HG03139 (cell line): ENCODE measurements at regions not wholly inside any gene's neighbourhood (a gene's known extent, or its start where the extent isn't known, plus 50 kb on each side); places are given as distances from the start of the nearest gene placed in this dataset.

Experiments
- ATAC-seq: cut with Tn5 transposase; IDR thresholded peaks from one replicate; pipeline ENCODE4 v1.9.1; 2021; ENCODE audit not compliant: unreplicated experiment

DNA sequence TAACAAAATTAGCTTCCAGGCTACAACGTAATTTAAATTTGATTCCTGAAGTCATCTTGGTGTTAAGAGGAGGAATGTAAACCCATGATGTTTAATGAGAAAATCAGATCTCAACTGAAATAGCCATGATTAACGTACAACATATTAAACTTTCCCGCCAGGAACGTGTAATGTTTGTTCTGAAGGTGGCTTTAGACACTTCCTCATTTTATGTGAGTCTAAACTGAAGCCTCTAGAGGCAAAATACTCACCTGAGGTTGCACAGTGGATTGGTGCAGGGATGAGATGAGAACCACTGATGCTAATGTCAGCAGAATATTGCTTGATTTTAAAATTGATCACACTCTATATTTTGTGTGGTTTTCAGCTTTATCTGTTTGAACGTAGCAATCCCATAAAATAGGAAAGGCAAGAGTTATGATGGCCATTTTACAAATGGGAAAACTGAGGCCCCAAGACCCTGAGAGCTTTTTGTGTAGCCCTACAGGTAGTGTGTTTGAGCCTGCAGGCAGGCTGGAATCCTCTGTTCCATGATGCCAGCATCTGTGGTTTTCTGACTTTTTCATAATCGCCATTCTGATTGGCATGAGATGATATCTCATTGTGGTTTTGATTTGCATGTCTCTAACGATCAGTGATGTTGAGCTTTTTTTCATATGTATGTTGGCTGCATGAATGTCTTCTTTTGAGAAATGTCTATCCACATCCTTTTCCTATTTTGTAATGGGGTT is 243.7 kb upstream of the BMPER start:
- no peak for ATAC-seq

DNA sequence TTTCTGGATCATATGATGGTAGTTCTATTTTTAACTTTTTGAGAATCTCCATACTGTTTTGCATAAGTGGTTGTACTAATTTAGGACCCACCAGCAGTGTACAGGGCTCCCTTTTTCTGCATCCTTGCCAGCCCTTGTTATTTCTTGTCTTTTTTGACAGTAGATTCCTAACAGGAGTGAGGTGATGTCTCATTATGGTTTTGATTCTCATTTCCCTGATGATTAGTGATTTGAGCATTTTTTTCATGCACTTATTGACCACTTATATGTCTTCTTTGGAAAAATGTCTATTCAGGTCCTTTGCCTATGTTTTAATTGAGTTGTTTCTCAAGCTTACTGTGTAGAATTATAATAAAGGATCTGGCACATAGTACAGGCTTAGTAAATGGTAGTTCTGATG is 238.8 kb upstream of the BMPER start:
- ATAC-seq, result no peak

DNA sequence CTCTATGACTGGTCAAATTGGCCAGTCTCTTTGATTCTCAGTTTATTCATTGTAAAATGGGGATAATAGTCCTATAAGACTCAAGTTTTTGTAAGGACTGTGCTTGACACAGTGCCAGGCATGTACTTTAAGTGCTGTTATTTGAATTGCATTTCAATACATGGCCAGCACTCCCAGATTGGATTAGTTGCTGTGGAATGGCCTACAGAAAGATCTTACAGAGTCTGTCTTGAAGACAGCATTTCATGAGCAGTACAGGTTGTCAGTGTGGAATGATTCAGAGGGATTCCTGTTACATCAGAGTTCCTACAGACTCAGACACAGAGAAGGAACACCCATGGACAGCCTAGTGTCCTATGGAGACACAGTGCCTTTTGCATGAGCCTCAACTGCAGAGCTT is 238.1 kb upstream of the BMPER start:
- ATAC-seq, result no peak

DNA sequence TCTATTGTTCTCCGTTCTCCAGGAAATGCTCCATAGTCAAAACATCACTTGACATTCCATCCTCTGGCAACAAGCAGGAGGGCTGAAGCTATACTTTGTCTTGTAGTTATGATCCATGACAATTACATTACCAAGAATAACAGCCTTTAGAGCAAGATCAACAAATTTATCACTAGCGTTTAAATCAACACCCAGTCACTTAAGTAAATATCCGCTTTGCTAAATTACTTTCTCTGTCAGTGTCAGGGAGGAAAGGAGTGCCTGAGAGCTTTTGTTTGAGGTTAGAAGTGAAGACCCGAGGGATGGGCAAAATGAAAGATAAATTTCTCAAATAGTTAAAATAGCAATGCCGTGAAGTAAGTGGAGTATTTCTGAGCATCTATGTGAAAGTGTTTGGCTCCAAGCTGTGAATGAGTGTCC is 236.1 kb upstream of the BMPER start:
- no peak for ATAC-seq

DNA sequence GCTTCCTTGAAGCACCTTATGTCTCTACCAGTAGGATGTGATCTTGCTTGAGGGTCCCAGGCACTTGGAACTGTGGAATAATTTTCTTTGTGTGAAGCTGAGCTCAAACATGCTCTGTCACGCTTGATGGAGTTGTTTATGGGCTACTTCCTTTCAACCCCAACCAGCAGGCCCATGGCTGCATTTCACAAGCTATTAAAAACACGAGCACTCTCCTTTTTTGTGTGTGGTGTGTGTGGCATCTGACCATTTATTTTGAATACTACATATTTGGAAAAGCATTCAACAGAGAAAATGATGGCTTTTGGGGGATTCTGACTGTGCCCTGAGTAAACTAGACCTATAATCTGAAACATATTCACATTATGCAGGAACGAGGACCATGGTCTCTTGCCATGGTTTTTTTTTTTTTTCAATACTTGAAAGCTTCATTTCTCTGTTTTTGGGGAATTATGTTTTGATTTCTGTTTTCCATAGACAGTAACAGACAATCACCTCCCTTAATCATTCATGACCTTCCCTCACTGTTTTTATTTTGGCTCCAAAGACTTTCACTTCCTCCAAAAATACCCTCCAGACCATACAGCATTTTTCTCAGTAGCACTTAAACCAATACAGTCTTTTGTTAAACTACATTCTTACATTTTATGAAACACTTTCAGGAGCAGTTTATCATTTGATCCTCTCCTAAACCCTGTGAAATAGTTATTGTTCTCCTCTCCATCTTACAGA is 233.6 kb upstream of the BMPER start:
- peak; percentile 52 for ATAC-seq

DNA sequence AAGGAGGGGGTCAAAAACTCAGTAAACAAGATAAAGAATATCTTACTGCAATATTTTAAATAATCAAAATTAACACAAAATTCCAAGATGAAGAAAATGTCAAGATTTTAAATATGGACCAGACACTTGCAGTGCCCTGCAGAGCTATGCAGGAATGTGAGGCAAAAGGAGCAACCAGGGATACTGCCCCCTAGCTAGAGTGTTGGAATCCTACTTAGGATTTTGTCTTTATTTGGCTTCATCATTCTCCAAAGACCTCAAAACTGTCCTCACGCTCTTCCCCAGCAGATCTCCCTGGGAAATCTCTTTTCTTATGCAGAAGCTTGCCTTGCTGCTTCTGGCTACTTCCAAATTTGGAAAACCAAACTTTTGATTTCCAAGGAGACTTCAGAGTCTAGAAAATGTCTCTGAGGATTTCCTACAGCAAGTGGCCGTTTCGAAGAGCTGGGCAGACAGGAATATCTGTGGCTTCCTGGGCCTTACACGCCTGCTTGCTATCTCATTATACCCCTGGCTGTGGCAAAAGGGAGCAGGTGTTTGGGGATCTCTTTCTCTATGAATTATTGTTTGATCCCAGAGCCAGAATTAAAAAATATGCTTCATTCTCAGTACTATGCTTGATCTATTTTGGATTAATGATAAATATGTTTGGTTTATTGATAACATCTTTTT is 232.2 kb upstream of the BMPER start:
- no peak for ATAC-seq

DNA sequence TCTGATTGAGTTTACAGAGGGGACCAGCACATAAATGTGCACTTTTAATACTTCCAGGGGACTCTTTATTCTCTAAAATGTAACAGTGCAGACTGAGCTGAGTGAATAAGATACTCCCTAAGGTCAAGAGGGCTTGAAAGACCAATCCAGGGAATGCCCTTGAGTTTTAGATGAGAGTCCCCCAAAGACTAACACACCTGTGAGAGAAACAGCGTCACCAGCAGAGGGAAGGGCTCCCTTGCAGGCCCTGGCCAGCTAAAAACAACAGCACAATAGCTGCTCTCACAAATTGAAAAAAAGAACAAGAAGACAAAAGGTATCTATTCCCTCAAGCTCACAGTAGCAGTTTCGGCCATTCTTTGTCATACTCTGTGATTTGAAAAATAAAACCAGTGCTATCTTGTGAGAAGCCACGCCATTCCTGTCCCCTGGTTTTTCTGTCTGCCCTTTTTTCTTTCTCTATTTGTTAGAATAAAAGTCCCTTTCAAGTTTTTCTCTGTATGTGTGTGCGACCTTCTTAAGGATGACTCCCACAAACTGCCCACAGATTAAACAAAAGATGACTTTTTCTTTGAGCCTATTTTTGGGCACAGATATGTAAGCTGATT is 230.4 kb upstream of the BMPER start:
- no peak for ATAC-seq

DNA sequence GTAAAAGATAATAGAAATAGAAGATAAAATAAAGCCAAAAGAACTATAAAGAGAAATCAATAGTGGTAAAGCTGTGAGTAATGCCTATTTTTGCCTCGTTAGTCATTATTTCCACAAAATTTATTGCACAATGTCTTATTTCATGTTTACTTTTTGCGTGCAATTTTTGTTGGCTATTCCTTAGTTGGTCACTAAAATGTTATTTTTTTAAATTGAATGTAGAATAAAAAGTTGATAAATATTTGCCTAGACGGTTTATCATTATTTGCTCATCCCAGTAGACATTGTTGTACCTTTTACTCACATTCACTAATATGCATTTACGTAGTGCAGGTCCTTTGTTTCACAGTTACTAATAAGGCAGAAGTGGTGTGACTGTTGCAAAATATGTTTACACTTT is 227.8 kb upstream of the BMPER start:
- no peak for ATAC-seq

DNA sequence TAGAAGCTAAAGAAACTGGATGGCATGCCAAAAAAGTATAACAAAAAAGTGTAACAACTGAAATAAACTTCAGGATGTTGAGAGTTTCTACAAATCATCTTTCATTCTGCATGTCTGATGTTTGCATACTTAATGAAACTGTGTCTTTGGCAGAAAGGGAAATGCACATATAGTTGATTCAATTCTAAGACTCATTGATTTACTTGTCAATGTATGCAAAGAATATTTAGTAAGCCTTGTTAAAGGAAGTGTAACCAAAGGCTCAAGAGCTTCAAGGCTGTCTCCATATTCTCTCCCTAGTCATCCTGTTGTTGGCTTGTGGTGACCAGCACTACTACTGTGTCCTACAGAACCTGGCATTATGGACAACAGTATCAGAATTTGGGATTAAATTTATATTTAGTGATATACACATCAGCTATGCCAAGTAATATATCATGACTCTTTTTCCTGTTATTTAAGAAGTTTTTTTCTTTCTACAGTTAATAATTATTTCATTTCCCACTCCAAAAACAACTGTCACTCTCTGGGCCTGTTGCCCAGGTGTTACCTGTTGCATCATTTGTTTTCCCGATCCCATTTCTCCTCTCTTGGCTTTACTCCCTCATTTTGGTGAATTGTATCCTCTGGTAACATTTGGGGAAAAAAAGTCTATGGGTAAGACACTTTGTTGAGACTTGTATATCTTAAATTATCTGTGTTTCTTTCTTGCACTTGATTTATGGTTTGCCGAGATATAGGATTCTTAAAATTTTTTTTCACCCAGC is 226.6 kb upstream of the BMPER start:
- ATAC-seq, result no peak

DNA sequence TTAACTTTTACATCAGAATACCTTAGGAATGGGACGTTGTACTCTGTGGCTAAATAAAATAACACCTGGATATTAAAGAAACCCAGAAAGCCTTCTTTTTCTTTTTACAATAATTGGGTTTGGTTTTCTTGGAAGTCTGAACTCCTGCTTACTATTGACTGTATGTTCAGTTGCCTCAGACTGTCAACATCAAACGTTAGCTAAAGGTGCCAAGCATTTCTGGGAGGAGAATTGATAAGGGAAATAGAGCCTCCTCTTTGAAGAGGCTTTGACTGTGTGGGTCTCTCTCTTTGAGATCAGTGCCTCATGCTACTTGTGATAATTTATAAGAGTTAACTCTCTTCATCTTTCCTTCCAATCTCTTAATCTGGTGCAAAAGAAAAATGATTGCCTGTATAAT is 224.7 kb upstream of the BMPER start:
- ATAC-seq, result no peak

DNA sequence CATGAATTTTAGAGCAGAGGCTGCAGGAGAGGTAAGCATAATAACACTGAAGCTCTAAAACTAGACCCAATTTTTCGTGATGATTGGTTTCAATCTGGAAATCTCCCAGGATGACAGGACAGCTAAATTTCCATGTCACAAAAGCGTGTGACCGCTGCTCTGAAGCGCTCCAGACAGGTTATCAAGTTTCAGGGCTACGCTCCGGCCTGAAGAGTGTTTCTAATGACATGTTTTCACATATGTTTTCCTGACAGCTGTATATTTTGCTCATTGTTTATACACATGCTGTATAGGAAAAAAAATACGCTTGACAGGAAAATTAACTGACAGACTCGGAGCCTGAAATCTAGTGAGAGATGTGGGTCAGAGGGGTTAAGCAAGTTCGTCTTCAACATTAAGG is 219.8 kb upstream of the BMPER start:
- ATAC-seq, result no peak

DNA sequence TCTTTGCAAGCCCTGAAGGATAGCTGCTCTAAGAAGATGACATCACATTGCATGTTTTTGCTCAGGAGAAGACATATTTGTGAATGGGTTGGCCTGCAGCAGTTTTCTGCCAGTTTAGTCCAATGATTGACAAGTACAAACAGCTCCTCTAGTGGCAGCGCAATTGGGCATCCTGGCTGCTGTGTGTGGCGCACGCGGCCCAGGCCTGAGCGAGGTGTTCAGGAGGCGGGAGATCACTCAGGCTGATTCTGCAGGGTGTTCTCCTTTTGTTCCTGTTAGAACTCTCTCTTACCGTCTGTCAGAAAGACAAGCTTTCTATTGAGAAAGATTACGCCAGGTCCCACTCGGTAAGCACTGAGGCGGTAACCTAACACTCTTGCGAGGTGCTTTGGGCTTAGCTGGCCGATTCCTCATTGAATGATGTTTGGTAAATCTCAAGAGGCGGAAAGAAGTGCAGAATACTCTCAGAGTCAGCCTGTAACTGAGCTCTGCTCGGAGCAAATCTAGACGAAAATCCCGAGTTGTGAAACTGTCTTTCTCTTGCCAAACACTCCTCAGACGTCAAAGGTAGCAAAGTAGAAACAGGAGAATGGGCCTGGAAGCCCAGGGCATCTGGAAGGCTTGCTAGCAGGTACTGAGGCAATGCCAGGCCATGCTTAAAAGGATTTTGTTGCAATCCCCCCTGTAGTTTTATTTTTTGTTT is 219.2 kb upstream of the BMPER start:
- ATAC-seq, result no peak

DNA sequence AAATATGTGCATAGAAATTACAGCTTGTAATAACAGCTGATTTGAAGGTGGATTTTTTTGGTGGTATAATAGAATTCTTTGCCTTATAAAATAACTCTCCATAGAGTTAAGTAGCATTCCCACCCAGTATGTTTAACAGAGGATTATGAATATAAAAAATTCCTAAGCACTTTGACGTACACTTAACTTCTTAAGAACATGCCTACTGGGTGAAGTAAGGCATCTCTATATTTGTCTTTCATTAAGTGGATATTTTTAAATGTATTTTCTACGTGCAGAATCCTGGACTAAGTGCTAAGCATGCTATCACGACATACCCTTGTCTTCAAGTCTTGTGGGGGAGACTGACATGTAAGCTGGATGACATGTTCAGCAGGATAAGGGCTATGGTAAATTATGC is 217.7 kb upstream of the BMPER start:
- ATAC-seq, result no peak

DNA sequence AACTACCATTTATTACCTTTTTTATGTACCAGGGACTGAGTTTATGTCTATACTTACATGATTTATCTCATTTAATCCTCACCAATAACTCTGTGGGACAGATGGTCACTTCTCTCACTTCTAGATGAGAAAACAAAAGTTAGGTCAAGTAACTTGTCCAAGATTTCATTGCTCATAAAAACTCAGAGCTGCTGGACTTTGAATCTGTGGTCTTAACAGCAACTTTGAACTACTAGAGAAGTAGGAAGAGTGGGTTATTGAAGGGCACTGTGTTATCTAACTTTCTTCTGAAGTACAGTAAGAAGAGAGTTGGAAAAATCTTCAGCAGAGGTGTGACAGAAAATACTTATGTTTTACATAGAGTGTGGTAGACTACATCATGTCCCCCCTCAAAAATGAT is 214.2 kb upstream of the BMPER start:
- ATAC-seq, result no peak

DNA sequence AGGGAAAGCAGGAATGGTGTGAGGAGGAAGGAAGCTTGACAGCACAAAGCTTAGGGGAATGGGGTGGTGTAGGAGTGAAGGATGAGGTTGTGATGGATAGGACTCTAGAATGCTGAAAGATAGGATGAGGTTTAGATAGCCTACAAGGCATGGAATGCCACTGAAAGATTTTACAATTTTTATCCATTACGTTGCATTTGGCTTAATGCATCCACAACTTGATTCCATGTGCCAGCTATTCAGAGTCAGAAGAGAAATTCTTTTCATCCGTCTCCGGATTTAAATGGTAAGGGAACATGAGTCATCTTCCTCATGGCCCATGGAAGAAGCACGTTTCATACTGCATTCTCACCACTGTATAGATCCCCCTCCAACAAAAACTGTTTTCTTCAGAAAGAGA is 212.4 kb upstream of the BMPER start:
- no peak for ATAC-seq

DNA sequence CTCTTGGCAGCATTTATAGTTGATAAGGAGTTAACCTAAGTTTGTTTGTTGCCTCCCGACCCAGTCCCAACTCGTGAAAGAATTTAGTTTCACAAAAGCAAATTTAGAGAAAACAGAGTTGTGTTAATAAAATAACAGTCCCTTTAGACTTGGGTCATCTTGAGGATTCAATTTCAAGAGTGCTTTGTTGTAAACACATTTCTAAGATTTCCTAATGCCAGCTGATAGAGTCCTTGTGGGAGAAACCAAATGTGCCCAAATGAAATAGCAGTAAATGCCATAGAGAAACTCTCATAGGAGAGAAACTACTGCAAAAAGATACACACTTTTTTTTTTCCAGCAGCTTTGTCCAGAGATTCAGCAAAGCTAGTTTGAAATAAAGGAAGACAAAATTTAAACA is 211.3 kb upstream of the BMPER start:
- ATAC-seq, result no peak

DNA sequence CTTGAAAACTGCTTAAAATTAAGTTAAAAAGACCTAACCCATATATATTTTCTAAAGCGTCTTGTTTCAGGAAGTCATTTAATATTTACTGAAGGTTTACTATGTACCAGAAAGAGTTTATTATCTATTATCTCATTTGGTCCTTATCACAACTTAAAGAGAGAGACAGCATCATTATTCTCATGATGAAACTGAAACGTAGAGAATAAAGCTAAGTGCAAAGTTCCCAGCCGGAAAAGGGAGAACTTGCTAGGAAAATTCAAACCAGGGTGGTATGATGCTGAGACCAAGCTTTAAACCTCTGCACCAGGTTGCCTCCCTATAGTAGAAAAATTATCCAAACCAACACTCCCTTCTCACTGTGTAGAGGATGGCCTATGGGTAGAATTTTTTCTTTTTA is 207.7 kb upstream of the BMPER start:
- ATAC-seq, result no peak

DNA sequence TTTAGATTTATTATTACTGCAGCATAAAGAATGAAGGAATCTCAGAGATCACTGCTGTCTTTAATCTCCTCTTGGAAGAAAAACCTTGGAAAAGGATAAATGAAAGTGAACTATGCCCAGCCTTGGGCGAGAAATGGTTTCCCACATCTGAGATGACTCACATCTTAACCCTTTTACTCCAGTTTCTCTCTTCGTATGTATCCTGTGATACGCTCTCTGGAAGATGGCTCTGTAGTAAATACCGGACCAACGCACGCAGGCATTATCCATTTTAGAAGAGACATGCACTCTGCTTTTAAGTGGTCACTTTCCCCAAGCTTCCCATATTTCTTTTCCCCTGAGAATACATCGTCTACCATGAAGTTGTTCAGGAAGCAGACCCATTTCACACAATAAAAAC is 207.3 kb upstream of the BMPER start:
- ATAC-seq, result no peak

DNA sequence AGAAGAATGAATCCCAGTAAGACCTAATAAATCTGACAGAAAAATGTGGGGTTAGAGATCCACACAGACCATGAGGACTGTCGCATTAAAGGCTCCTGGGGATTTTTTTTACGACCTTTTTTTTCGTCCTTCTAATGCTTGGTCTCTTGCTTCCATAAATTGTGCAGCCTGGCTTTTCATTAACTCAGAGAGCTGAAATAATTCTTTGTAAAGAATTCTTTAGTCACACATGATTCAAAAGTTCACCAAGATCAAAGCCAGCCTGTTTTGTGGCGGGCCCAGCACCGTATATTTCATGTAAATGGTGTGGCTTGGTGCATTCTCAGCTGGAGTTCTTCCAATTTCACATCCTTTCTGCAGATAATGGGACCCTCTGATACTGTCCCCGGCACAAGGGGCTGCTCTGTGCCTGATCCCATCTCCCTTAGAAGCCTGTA is 206.6 kb upstream of the BMPER start:
- no peak for ATAC-seq
